Lung (tissue), 11 donors: ENCODE measurements at regions not wholly inside any gene's neighbourhood (a gene's known extent, or its start where the extent isn't known, plus 50 kb on each side); places are given as distances from the start of the nearest gene placed in this dataset.
A peak's percentile ranks its signal among the peaks of the same experiment; 100 is the strongest.
"Not testable (repeated sequence)": the region's sequence is repeated elsewhere in the genome, so short reads cannot be mapped to it uniquely, and the experiment has no call there.

Source experiments
- ATAC-seq: fragments of 200-7000 bp; cut with Tn5 transposase; one replicate; pipeline ENCODE4 v1.9.1; 2020; ENCODE audit warnings: moderate number of reproducible peaks; ENCODE audit not compliant: insufficient read depth, low FRiP score
- DNase-seq, 3 donors: peaks; one replicate each; pipeline ENCODE4 v3.0.0-alpha.2; 2013 to 2017
- H3K27ac ChIP-seq, 2 donors: one replicate each; pipeline ENCODE4 v1.5.1; 2013; ENCODE audit warnings: mild to moderate bottlenecking in 2 of 2, moderate library complexity in 2 of 2, control low read depth in 1 of 2, inconsistent platforms in 1 of 2, low read depth in 1 of 2, low read length in 1 of 2
- H3K27me3 ChIP-seq, 3 donors: one replicate each; pipeline ENCODE4 v1.5.1; 2013; ENCODE audit warnings: low read length in 2 of 3; ENCODE audit not compliant: control insufficient read depth in 3 of 3, insufficient read depth in 3 of 3
- H3K36me3 ChIP-seq, 4 donors: one replicate each; pipeline ENCODE4 v1.5.1; 2013; ENCODE audit warnings: low read length in 4 of 4, mild to moderate bottlenecking in 1 of 4, moderate library complexity in 1 of 4; ENCODE audit not compliant: control insufficient read depth in 4 of 4, insufficient read depth in 4 of 4
- H3K4me1 ChIP-seq, 5 donors: one replicate each; pipeline ENCODE4 v1.5.1; 2013; ENCODE audit warnings: low read length in 5 of 5, mild to moderate bottlenecking in 2 of 5, moderate library complexity in 1 of 5; ENCODE audit not compliant: control insufficient read depth in 5 of 5, insufficient read depth in 5 of 5
- H3K4me3 ChIP-seq: one replicate; pipeline ENCODE4 v1.5.1; 2013; ENCODE audit warnings: mild to moderate bottlenecking, control low read depth, moderate library complexity
- H3K9ac ChIP-seq, 2 donors: one replicate each; pipeline ENCODE4 v1.5.1; 2013; ENCODE audit warnings: low read length in 2 of 2, control low read depth in 1 of 2; ENCODE audit not compliant: insufficient read depth in 1 of 2
- H3K9me3 ChIP-seq, 4 donors: one replicate each; pipeline ENCODE4 v1.5.1; 2013; ENCODE audit warnings: low read length in 3 of 4, mild to moderate bottlenecking in 1 of 4, moderate library complexity in 1 of 4; ENCODE audit not compliant: control insufficient read depth in 4 of 4, insufficient read depth in 3 of 4
- WGBS, 2 donors: extraction: QIAGEN DNeasy Blood & Tissue Kit; methylation state at CpG; one replicate each; pipeline ENCODE4 v1.1.7; 2013; 5-methylcytosine and 5-hydroxymethylcytosine counted together
- TF ChIP-seq, protein P1 (sequence below): IDR thresholded peaks from 2 replicates; pipeline ENCODE4 v1.5.1; 2012; ENCODE audit warnings: mild to moderate bottlenecking; ENCODE audit errors: control extremely low read depth, extremely low read depth
- donor health status: control.
- donor health status: control.
- donor health status: Bipolar disorder and iron deficiency.
- donor health status: healthy.
- donor health status: DM: yes; HTN: yes; CAD: no.

- no peak overlapping the region for H3K9ac ChIP-seq
- H3K4me1 ChIP-seq = no peaks in the 10 kb centered on the region
- TF ChIP-seq, protein P1, sequence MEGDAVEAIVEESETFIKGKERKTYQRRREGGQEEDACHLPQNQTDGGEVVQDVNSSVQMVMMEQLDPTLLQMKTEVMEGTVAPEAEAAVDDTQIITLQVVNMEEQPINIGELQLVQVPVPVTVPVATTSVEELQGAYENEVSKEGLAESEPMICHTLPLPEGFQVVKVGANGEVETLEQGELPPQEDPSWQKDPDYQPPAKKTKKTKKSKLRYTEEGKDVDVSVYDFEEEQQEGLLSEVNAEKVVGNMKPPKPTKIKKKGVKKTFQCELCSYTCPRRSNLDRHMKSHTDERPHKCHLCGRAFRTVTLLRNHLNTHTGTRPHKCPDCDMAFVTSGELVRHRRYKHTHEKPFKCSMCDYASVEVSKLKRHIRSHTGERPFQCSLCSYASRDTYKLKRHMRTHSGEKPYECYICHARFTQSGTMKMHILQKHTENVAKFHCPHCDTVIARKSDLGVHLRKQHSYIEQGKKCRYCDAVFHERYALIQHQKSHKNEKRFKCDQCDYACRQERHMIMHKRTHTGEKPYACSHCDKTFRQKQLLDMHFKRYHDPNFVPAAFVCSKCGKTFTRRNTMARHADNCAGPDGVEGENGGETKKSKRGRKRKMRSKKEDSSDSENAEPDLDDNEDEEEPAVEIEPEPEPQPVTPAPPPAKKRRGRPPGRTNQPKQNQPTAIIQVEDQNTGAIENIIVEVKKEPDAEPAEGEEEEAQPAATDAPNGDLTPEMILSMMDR = no peak
- H3K9me3 ChIP-seq = peaks cover 0 to 4% (median 1%) of the 10 kb centered on the region in 4 donors
- no peak overlapping the region for H3K4me3 ChIP-seq
- no peak overlapping the region for H3K27ac ChIP-seq
- ATAC-seq (no peak), DNase-seq (no peak)
- 81 to 94% methylated on average over 3 of the region's 3 CpGs for WGBS, 2 donors
- H3K27me3 ChIP-seq = no peaks in the 10 kb centered on the region
- no peaks in the 10 kb centered on the region for H3K36me3 ChIP-seq
Observed at GRCh38 chr16:60640038-60640437, 1396.2 kb downstream of the CDH8 start.

GRCh38 chr16:60636636-60637035 is 1399.6 kb downstream of the CDH8 start:
- H3K36me3 ChIP-seq, ATAC-seq, H3K4me1 ChIP-seq, DNase-seq, H3K27me3 ChIP-seq, H3K9me3 ChIP-seq, H3K4me3 ChIP-seq, H3K27ac ChIP-seq, H3K9ac ChIP-seq: not testable (repeated sequence)
- WGBS, 2 donors = 74 to 83% methylated on average over 5 of the region's 5 CpGs

DNA sequence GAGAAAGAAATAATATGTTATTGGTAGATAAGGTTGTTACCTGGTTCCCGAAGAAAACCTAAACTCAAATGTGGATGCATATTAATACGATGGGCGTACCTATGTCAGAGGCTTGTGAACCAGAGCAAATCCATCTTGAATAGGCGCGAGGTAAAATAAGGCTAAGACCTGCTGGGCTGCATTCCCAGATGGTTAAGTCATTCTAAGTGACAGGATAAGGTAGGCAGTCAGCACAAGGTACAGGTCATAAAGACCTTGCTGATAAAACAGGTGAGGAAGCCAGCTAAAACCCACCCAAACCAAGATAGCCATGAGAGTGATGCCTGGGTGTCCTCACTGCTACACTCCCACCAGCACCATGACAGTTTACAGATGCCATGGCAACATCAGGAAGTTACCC is 1400.1 kb downstream of the CDH8 start:
- WGBS, 2 donors = 58 to 81% methylated on average over 5 of the region's 5 CpGs
- Histone ChIP-seq H3K4me3 (no peak overlapping the region), H3K4me1 (no peaks in the 10 kb centered on the region), H3K9me3 (peaks cover 0 to 4% (median 1%) of the 10 kb centered on the region in 4 donors), H3K27me3 (no peaks in the 10 kb centered on the region), H3K27ac (no peak overlapping the region), H3K36me3 (no peaks in the 10 kb centered on the region), H3K9ac (no peak overlapping the region)
- ATAC-seq = no peak
- DNase-seq = peak in 2 of 3 donors; percentile 17 to 20
- TF ChIP-seq, protein P1 = no peak

DNA sequence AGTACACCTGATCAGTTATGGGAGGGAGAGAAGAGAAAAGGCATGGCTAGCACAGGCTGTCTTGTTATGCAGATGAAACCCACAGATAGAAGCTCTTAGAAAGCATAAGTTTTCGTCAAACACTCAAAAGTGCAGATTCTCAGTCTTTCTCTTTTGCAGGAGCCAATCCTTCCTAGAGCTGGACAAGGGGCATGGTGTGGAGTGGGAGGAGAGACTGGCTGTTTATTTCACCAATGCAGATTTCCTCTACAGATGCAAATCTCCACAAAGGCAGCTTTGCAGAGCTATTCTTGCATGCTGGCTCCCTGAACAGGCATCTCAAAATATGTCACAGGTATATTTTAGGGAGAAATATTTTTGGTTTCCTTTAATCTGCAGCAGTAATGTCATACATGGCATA is 1400.7 kb downstream of the CDH8 start:
- WGBS, 2 donors = 61 to 82% methylated on average over 1 of the region's 1 CpG
- Histone ChIP-seq H3K27me3 (no peaks in the 10 kb centered on the region), H3K36me3 (no peaks in the 10 kb centered on the region), H3K4me3 (no peak overlapping the region), H3K27ac (no peak overlapping the region), H3K4me1 (no peaks in the 10 kb centered on the region), H3K9me3 (peaks cover 0 to 4% (median 0%) of the 10 kb centered on the region in 4 donors), H3K9ac (no peak overlapping the region)
- TF ChIP-seq, protein P1 = no peak
- no peak for DNase-seq
- no peak for ATAC-seq
